Activated CD4-positive, alpha-beta T cell treated with anti-CD3 and anti-CD28 coated beads, Interleukin-2, amount 10 ng/mL, durations not matched to agents 7 days and 5 days (primary cell): ENCODE measurements at regions not wholly inside any gene's neighbourhood (a gene's known extent, or its start where the extent isn't known, plus 50 kb on each side); places are given as distances from the start of the nearest gene placed in this dataset.
A peak's percentile ranks its signal among the peaks of the same experiment; 100 is the strongest.
"Not testable (repeated sequence)": the region's sequence is repeated elsewhere in the genome, so short reads cannot be mapped to it uniquely, and the experiment has no call there.

ENCODE experiments used
- CTCF ChIA-PET: fragments of 350-600 bp; sonication (Branson Sonifier 250); formaldehyde crosslinking; loops from one replicate; lab custom pipeline; 2021; ENCODE audit warnings: antibody characterized with exemption; lab: Charles Lee
- POLR2A ChIA-PET: fragments of 350-600 bp; sonication (Branson Sonifier 250); formaldehyde crosslinking; loops from one replicate; lab custom pipeline; 2021; ENCODE audit warnings: antibody characterized with exemption; lab: Charles Lee
- DNase-seq: peaks from one replicate; pipeline ENCODE4 v3.0.0-alpha.2; 2020
- H3K27ac Mint-ChIP-seq: one replicate; pipeline ENCODE4 v1.8.0; 2021; ENCODE audit warnings: mild to moderate bottlenecking, moderate library complexity, mixed read lengths
- H3K27me3 Mint-ChIP-seq: one replicate; pipeline ENCODE4 v1.8.0; 2021; ENCODE audit warnings: mixed read lengths
- H3K36me3 Mint-ChIP-seq: one replicate; pipeline ENCODE4 v1.8.0; 2021; ENCODE audit warnings: low read depth, mixed read lengths
- H3K4me1 Mint-ChIP-seq: one replicate; pipeline ENCODE4 v1.8.0; 2021; ENCODE audit warnings: mixed read lengths
- H3K4me3 Mint-ChIP-seq: one replicate; pipeline ENCODE4 v1.8.0; 2021; ENCODE audit warnings: mild to moderate bottlenecking, moderate library complexity, mixed read lengths
- H3K9me3 Mint-ChIP-seq: one replicate; pipeline ENCODE4 v1.8.0; 2021; ENCODE audit warnings: mixed read lengths

- CTCF ChIA-PET: interaction anchor here (1.2 kb wide), 1 partner anchor 13 kb away, joined by 3 read pairs; no protein-coding TSS in a partner anchor
- Mint-ChIP-seq H3K36me3 (no peaks in the 10 kb centered on the region), H3K27me3 (no peaks in the 10 kb centered on the region), H3K9me3 (no peaks in the 10 kb centered on the region), H3K27ac (no peak overlapping the region), H3K4me1 (no peaks in the 10 kb centered on the region), H3K4me3 (no peak overlapping the region)
- no peak for DNase-seq
- POLR2A ChIA-PET: no interaction called here
Measured at GRCh38 chr16:48790151-48790550, 180.2 kb upstream of the N4BP1 start.

GRCh38 chr16:48788475-48788874 lies 178.5 kb upstream of the N4BP1 start:
- POLR2A ChIA-PET: no interaction called here
- Mint-ChIP-seq H3K4me1 (no peaks in the 10 kb centered on the region), H3K27ac (no peak overlapping the region), H3K36me3 (no peaks in the 10 kb centered on the region), H3K9me3 (no peaks in the 10 kb centered on the region), H3K4me3 (no peak overlapping the region), H3K27me3 (no peaks in the 10 kb centered on the region)
- no peak for DNase-seq
- CTCF ChIA-PET: no interaction called here

GRCh38 chr16:48745541-48745940 lies 135.6 kb upstream of the N4BP1 start:
- no peaks in the 10 kb centered on the region for H3K4me1 Mint-ChIP-seq
- H3K27me3 Mint-ChIP-seq: no peaks in the 10 kb centered on the region
- DNase-seq: no peak
- no peak overlapping the region for H3K27ac Mint-ChIP-seq
- H3K4me3 Mint-ChIP-seq: no peak overlapping the region
- H3K36me3 Mint-ChIP-seq: no peaks in the 10 kb centered on the region
- ChIA-PET POLR2A (no interaction called here), CTCF (no interaction called here)
- H3K9me3 Mint-ChIP-seq: peaks cover 1% of the 10 kb centered on the region

- Mint-ChIP-seq H3K9me3 (peaks cover 1% of the 10 kb centered on the region), H3K4me3 (no peak overlapping the region), H3K27me3 (no peaks in the 10 kb centered on the region), H3K4me1 (no peaks in the 10 kb centered on the region), H3K27ac (no peak overlapping the region), H3K36me3 (no peaks in the 10 kb centered on the region)
- ChIA-PET CTCF (no interaction called here), POLR2A (no interaction called here)
- DNase-seq: no peak
Measured at GRCh38 chr16:48740964-48741363, 131.0 kb upstream of the N4BP1 start.

- DNase-seq: no peak
- Mint-ChIP-seq H3K36me3 (no peaks in the 10 kb centered on the region), H3K4me1 (no peaks in the 10 kb centered on the region), H3K27ac (no peak overlapping the region), H3K9me3 (peaks cover 2% of the 10 kb centered on the region), H3K4me3 (no peak overlapping the region), H3K27me3 (no peaks in the 10 kb centered on the region)
- CTCF ChIA-PET: interaction anchor here (0.6 kb wide), 1 partner anchor 1311 kb away, joined by 5 read pairs; no protein-coding TSS in a partner anchor
- POLR2A ChIA-PET: no interaction called here
Measured at GRCh38 chr16:48734220-48734619, 124.2 kb upstream of the N4BP1 start.

- POLR2A ChIA-PET: no interaction called here
- H3K4me1 Mint-ChIP-seq: no peaks in the 10 kb centered on the region
Measured at GRCh38 chr16:48704710-48705109, 94.7 kb upstream of the N4BP1 start.

GRCh38 chr16:48687421-48688038 lies 77.5 kb upstream of the N4BP1 start:
- H3K9me3 Mint-ChIP-seq: no peaks in the 10 kb centered on the region
- no peak overlapping the region for H3K4me3 Mint-ChIP-seq
- peaks cover 11% of the 10 kb centered on the region for H3K27me3 Mint-ChIP-seq
- H3K36me3 Mint-ChIP-seq: no peaks in the 10 kb centered on the region
- CTCF ChIA-PET: interaction anchor here (0.7 kb wide), 1 partner anchor 1850 kb away, joined by 4 read pairs; no protein-coding TSS in a partner anchor
- H3K4me1 Mint-ChIP-seq: peaks cover 6% of the 10 kb centered on the region
- H3K27ac Mint-ChIP-seq: no peak overlapping the region
- POLR2A ChIA-PET: no interaction called here
- peak; percentile 46 for DNase-seq

More at GRCh38 chr16:48704710-48705109, 94.7 kb upstream of the N4BP1 start:
- H3K36me3 Mint-ChIP-seq: no peaks in the 10 kb centered on the region
- no peak overlapping the region for H3K4me3 Mint-ChIP-seq
- H3K9me3 Mint-ChIP-seq: no peaks in the 10 kb centered on the region
- peaks cover 4% of the 10 kb centered on the region for H3K27me3 Mint-ChIP-seq
- no peak overlapping the region for H3K27ac Mint-ChIP-seq
- CTCF ChIA-PET: no interaction called here
- no peak for DNase-seq

- ChIA-PET POLR2A (no interaction called here), CTCF (no interaction called here)
- peaks cover 14% of the 10 kb centered on the region for H3K27me3 Mint-ChIP-seq
- peaks cover 6% of the 10 kb centered on the region for H3K4me1 Mint-ChIP-seq
- H3K4me3 Mint-ChIP-seq: no peak overlapping the region
- DNase-seq: no peak
- H3K9me3 Mint-ChIP-seq: no peaks in the 10 kb centered on the region
- no peak overlapping the region for H3K27ac Mint-ChIP-seq
- no peaks in the 10 kb centered on the region for H3K36me3 Mint-ChIP-seq
Measured at GRCh38 chr16:48684148-48684547, 74.2 kb upstream of the N4BP1 start.

- no peaks in the 10 kb centered on the region for H3K36me3 Mint-ChIP-seq
- no peak for DNase-seq
- POLR2A ChIA-PET: no interaction called here
- CTCF ChIA-PET: interaction anchor here (1.2 kb wide), 1 partner anchor 15 kb away, joined by 3 read pairs; no protein-coding TSS in a partner anchor
- H3K9me3 Mint-ChIP-seq: no peaks in the 10 kb centered on the region
- peaks cover 6% of the 10 kb centered on the region for H3K4me1 Mint-ChIP-seq
- no peak overlapping the region for H3K4me3 Mint-ChIP-seq
- no peak overlapping the region for H3K27ac Mint-ChIP-seq
- H3K27me3 Mint-ChIP-seq: peaks cover 10% of the 10 kb centered on the region
Measured at GRCh38 chr16:48682971-48683370, 73.0 kb upstream of the N4BP1 start.

GRCh38 chr16:48681520-48681919 lies 71.5 kb upstream of the N4BP1 start:
- no peak for DNase-seq
- no peaks in the 10 kb centered on the region for H3K36me3 Mint-ChIP-seq
- ChIA-PET POLR2A (no interaction called here), CTCF (interaction anchor here (1.0 kb wide), 1 partner anchor 487 kb away, joined by 3 read pairs; no protein-coding TSS in a partner anchor)
- peaks cover 7% of the 10 kb centered on the region for H3K27me3 Mint-ChIP-seq
- peaks cover 6% of the 10 kb centered on the region for H3K4me1 Mint-ChIP-seq
- no peaks in the 10 kb centered on the region for H3K9me3 Mint-ChIP-seq
- no peak overlapping the region for H3K27ac Mint-ChIP-seq
- no peak overlapping the region for H3K4me3 Mint-ChIP-seq

GRCh38 chr16:48680881-48681280 lies 70.9 kb upstream of the N4BP1 start:
- ChIA-PET CTCF (no interaction called here), POLR2A (no interaction called here)
- H3K4me1 Mint-ChIP-seq: peaks cover 4% of the 10 kb centered on the region
- no peak for DNase-seq
- no peaks in the 10 kb centered on the region for H3K36me3 Mint-ChIP-seq
- no peak overlapping the region for H3K27ac Mint-ChIP-seq
- H3K9me3 Mint-ChIP-seq: no peaks in the 10 kb centered on the region
- H3K4me3 Mint-ChIP-seq: no peak overlapping the region
- H3K27me3 Mint-ChIP-seq: peaks cover 5% of the 10 kb centered on the region

- Mint-ChIP-seq H3K9me3 (no peaks in the 10 kb centered on the region), H3K4me3 (no peak overlapping the region), H3K4me1 (no peaks in the 10 kb centered on the region), H3K27ac (no peak overlapping the region), H3K36me3 (no peaks in the 10 kb centered on the region), H3K27me3 (peaks cover 5% of the 10 kb centered on the region)
- POLR2A ChIA-PET: no interaction called here
- no peak for DNase-seq
- CTCF ChIA-PET: no interaction called here
Measured at GRCh38 chr16:48676836-48677235, 66.9 kb upstream of the N4BP1 start.

- H3K9me3 Mint-ChIP-seq, H3K4me1 Mint-ChIP-seq, H3K36me3 Mint-ChIP-seq, DNase-seq, POLR2A ChIA-PET, H3K27ac Mint-ChIP-seq, H3K4me3 Mint-ChIP-seq: not testable (repeated sequence)
- CTCF ChIA-PET: interaction anchor here (1.1 kb wide), 1 partner anchor 15 kb away, joined by 3 read pairs; no protein-coding TSS in a partner anchor
- peaks cover 11% of the 10 kb centered on the region for H3K27me3 Mint-ChIP-seq
Measured at GRCh38 chr16:48668184-48668583, 58.2 kb upstream of the N4BP1 start.

- DNase-seq: no peak
- no peaks in the 10 kb centered on the region for H3K36me3 Mint-ChIP-seq
- H3K4me1 Mint-ChIP-seq: no peaks in the 10 kb centered on the region
- H3K27me3 Mint-ChIP-seq: no peaks in the 10 kb centered on the region
- no peak overlapping the region for H3K27ac Mint-ChIP-seq
- no peak overlapping the region for H3K4me3 Mint-ChIP-seq
- ChIA-PET CTCF (no interaction called here), POLR2A (no interaction called here)
- peaks cover 16% of the 10 kb centered on the region for H3K9me3 Mint-ChIP-seq
Measured at GRCh38 chr16:48659940-48660339, 50.0 kb upstream of the N4BP1 start.
